ENCODE measurements at regions not wholly inside any gene's neighbourhood (a gene's known extent, or its start where the extent isn't known, plus 50 kb on each side); places are given as distances from the start of the nearest gene placed in this dataset.

- H3K27me3 Mint-ChIP-seq (ENCODE audit: low read depth): peaks cover 19% of the 10 kb centered on the region
- no peaks in the 10 kb centered on the region for H3K36me3 Mint-ChIP-seq (ENCODE audit: low read depth)
- intact Hi-C loops (cut with micrococcal nuclease): no loop called here
- H3K4me3 Mint-ChIP-seq: no peak overlapping the region
- peaks cover 14% of the 10 kb centered on the region for H3K4me1 Mint-ChIP-seq (ENCODE audit: low read depth)
- H3K9me3 Mint-ChIP-seq: peaks cover under 1% of the 10 kb centered on the region
- H3K27ac Mint-ChIP-seq: no peak overlapping the region
- CTCF ChIA-PET: interaction anchor here (1.1 kb wide), 1 partner anchor 79 kb away, joined by 4 read pairs; no protein-coding TSS in a partner anchor
- no peak for DNase-seq
These were observed 1340.9 kb downstream of the TBC1D22A start for GRCh38 chr22:48103126-48103875.

DNA sequence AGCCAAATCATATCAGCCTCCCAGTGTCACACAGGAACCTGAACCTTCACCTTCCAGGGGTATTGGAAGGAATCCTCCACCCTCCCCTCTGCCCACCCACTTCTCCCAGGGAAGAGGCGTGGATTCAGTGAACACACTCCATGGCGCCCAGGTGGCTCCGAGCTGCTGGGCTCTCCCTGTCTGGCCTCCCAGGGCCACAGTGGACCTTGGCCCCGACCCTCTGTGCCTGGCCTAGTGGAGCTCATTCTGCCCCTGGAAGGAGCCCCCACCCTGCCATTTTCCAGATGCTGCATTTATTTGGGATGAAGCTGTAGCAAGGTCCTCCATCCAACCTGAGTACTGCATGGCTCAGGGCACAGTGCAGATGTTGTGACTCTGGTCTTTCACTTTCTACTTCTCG is 1340.1 kb downstream of the TBC1D22A start:
- peaks cover 21% of the 10 kb centered on the region for H3K4me1 Mint-ChIP-seq (ENCODE audit: low read depth)
- H3K4me3 Mint-ChIP-seq: no peak overlapping the region
- CTCF ChIA-PET: interaction anchor here (1.1 kb wide), 1 partner anchor 79 kb away, joined by 4 read pairs; no protein-coding TSS in a partner anchor

DNA sequence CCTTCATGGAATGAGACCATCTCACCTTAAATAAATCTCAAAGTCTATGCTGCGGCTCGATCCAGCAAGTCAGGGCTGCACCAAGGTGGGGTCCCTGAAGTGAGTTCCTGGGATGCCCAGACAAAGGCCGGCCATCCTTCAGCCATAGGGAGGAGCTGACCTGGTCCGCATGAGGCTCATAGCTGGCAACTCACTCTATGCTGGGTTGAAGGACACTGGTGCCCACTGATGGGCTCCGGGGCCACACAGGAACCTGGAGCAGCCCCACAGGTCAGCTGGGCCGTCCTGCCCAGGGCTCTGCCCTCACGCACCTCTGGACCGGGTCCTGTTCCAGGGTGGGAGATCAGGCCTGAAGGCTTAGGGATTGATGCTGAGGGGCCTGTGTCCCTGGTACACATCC is 1339.3 kb downstream of the TBC1D22A start:
- Mint-ChIP-seq H3K4me1 (ENCODE audit: low read depth) (peaks cover 25% of the 10 kb centered on the region), H3K27ac (no peak overlapping the region), H3K4me3 (no peak overlapping the region), H3K27me3 (ENCODE audit: low read depth) (peaks cover 17% of the 10 kb centered on the region), H3K36me3 (ENCODE audit: low read depth) (no peaks in the 10 kb centered on the region), H3K9me3 (no peaks in the 10 kb centered on the region)
- intact Hi-C loops (cut with micrococcal nuclease): no loop called here
- DNase-seq: no peak
- CTCF ChIA-PET: no interaction called here

More for the DNA sequence above, 1340.1 kb downstream of the TBC1D22A start:
- no peaks in the 10 kb centered on the region for H3K9me3 Mint-ChIP-seq
- intact Hi-C loops (cut with micrococcal nuclease): no loop called here
- no peaks in the 10 kb centered on the region for H3K36me3 Mint-ChIP-seq (ENCODE audit: low read depth)
- H3K27ac Mint-ChIP-seq: no peak overlapping the region
- no peak for DNase-seq
- H3K27me3 Mint-ChIP-seq (ENCODE audit: low read depth): peaks cover 19% of the 10 kb centered on the region

DNA sequence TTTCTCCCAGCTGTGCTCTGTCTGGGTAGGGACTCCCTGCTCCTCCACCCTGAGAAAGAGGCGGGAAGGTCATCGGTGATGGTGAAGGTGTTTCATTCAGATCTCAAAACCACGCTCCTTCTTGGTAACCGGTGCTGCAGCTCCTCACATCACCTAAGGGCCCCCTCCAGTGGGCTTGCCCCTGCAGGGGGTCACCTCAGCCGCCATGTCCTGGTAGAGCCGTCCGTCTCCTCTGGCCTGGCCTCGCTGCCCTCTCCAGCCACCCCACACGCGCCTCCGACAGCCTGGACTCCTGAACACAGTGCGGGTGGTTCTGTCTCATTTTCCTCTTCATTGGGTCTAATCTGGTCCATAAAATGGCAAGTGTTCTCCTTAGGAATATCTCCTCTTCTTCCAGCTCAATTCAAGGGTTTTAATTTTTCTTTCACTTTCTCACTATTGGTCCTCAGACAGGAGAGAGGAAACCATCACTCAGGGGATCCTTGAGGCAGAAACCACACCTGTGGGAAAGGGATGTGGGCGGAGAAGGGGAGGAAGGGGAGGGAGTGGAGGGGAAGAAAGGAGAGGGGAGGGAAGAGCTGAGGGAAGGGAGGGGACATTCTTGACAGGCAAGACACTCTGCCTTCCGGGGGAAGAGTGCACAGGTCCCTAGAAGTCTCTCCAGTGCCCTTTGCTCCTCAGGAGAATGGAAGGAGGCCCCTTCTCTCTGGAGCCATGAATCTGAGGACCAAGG is 1338.4 kb downstream of the TBC1D22A start:
- peaks cover 14% of the 10 kb centered on the region for H3K27me3 Mint-ChIP-seq (ENCODE audit: low read depth)
- H3K4me1 Mint-ChIP-seq (ENCODE audit: low read depth): peaks cover 25% of the 10 kb centered on the region
- intact Hi-C loops (cut with micrococcal nuclease): no loop called here
- no peak for DNase-seq
- no peaks in the 10 kb centered on the region for H3K36me3 Mint-ChIP-seq (ENCODE audit: low read depth)
- H3K4me3 Mint-ChIP-seq: no peak overlapping the region
- H3K27ac Mint-ChIP-seq: no peak overlapping the region
- CTCF ChIA-PET: no interaction called here
- H3K9me3 Mint-ChIP-seq: no peaks in the 10 kb centered on the region

GRCh38 chr22:48099671-48100070 is 1337.2 kb downstream of the TBC1D22A start:
- H3K4me3 Mint-ChIP-seq: no peak overlapping the region
- no peak for DNase-seq
- CTCF ChIA-PET: no interaction called here
- peaks cover 25% of the 10 kb centered on the region for H3K4me1 Mint-ChIP-seq (ENCODE audit: low read depth)
- H3K27ac Mint-ChIP-seq: no peak overlapping the region
- H3K27me3 Mint-ChIP-seq (ENCODE audit: low read depth): peaks cover 10% of the 10 kb centered on the region
- H3K9me3 Mint-ChIP-seq: no peaks in the 10 kb centered on the region
- H3K36me3 Mint-ChIP-seq (ENCODE audit: low read depth): no peaks in the 10 kb centered on the region
- intact Hi-C loops (cut with micrococcal nuclease): no loop called here

DNA sequence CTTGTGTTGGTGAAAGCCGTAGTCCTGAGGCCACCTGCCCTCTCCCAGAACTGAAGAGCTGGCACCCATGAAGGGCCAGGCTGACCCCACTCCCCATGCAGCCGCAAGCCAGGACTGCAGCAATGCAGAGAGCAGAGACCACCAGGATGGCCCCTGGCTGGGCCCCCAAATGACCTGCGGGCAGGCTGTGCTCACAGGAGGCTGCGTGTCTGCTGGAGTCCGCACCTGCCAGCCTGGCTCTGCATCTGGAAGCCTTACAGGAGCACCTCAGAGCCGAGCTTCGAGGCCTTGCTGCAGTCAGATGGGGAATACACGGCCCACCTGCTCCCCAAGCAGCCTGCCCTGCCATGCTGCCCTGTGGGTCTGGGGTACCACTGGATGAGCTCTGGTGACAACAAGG is 1336.8 kb downstream of the TBC1D22A start:
- intact Hi-C loops (cut with micrococcal nuclease): no loop called here
- no peak for DNase-seq
- H3K27me3 Mint-ChIP-seq (ENCODE audit: low read depth): peaks cover 10% of the 10 kb centered on the region
- H3K4me1 Mint-ChIP-seq (ENCODE audit: low read depth): peaks cover 25% of the 10 kb centered on the region
- H3K9me3 Mint-ChIP-seq: no peaks in the 10 kb centered on the region
- H3K27ac Mint-ChIP-seq: no peak overlapping the region
- H3K4me3 Mint-ChIP-seq: no peak overlapping the region
- CTCF ChIA-PET: no interaction called here
- H3K36me3 Mint-ChIP-seq (ENCODE audit: low read depth): no peaks in the 10 kb centered on the region

GRCh38 chr22:48098921-48099245 is 1336.4 kb downstream of the TBC1D22A start:
- Mint-ChIP-seq H3K9me3 (no peaks in the 10 kb centered on the region), H3K4me3 (no peak overlapping the region), H3K4me1 (ENCODE audit: low read depth) (peaks cover 25% of the 10 kb centered on the region), H3K27me3 (ENCODE audit: low read depth) (peaks cover 8% of the 10 kb centered on the region), H3K27ac (no peak overlapping the region), H3K36me3 (ENCODE audit: low read depth) (no peaks in the 10 kb centered on the region)
- no peak for DNase-seq
- CTCF ChIA-PET: no interaction called here
- intact Hi-C loops (cut with micrococcal nuclease): no loop called here

DNA sequence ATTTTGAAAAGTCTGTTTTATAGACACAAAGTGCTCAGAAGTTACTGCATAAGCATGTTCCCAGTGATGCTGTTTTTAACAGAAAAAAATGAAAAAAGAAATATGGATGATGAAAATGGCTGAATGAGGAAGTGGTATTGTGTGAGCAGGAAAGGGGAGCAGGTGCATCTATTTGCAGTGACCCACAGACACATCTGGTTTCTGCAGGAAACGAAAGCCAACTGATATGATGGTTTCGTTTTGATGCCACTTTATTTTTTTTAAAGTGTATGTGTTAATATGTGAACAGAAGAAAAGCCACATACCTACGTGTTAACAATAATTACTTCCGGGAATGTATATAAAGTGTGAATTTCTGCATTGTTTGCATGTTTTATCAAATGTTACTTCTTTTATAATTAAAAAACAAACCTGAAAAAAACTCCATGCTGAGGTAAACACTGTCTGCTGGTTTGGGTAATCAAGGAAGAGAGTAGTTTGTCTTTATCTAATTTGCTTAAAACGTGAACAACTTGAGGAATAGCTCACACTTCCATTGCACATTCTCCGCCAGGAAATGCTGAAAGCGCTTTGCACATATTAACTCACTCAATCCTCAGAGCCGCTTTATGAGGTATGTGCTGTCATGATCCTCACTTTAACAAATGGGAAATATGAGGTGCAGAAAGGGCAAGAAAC is 1335.9 kb downstream of the TBC1D22A start:
- Mint-ChIP-seq H3K9me3 (no peaks in the 10 kb centered on the region), H3K36me3 (ENCODE audit: low read depth) (no peaks in the 10 kb centered on the region), H3K4me1 (ENCODE audit: low read depth) (peaks cover 25% of the 10 kb centered on the region), H3K27ac (peak overlapping the region; percentile 41), H3K4me3 (no peak overlapping the region), H3K27me3 (ENCODE audit: low read depth) (peaks cover 6% of the 10 kb centered on the region)
- intact Hi-C loops (cut with micrococcal nuclease): no loop called here
- CTCF ChIA-PET: no interaction called here
- peak; percentile 39 for DNase-seq

DNA sequence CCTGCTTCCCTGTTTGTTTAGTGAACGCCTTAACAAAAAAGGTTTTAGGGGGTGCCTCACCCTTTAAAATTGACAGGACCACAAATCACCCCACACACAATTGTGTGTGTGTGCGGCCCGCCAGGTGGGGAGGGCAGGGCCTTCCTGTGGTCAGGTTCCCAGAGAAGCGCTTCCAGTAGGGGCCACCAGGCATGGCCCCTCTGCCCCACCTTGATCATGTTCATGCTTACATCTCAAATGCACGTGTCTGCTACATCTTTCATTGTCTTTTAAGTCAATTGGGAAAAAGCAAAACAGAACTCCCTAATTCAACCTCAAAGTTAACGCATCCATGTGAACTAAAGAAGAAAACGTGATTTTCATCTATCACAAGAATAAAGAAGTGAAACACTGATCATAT is 1335.3 kb downstream of the TBC1D22A start:
- Mint-ChIP-seq H3K4me3 (no peak overlapping the region), H3K36me3 (ENCODE audit: low read depth) (no peaks in the 10 kb centered on the region), H3K27me3 (ENCODE audit: low read depth) (peaks cover 6% of the 10 kb centered on the region), H3K27ac (peak overlapping the region; percentile 41), H3K4me1 (ENCODE audit: low read depth) (peaks cover 25% of the 10 kb centered on the region), H3K9me3 (no peaks in the 10 kb centered on the region)
- DNase-seq: no peak
- intact Hi-C loops (cut with micrococcal nuclease): no loop called here
- CTCF ChIA-PET: no interaction called here

GRCh38 chr22:48096851-48097665 is 1334.6 kb downstream of the TBC1D22A start:
- no peak overlapping the region for H3K4me3 Mint-ChIP-seq
- H3K9me3 Mint-ChIP-seq: no peaks in the 10 kb centered on the region
- CTCF ChIA-PET: no interaction called here
- peaks cover 5% of the 10 kb centered on the region for H3K27me3 Mint-ChIP-seq (ENCODE audit: low read depth)
- peaks cover 25% of the 10 kb centered on the region for H3K4me1 Mint-ChIP-seq (ENCODE audit: low read depth)
- no peak overlapping the region for H3K27ac Mint-ChIP-seq
- intact Hi-C loops (cut with micrococcal nuclease): no loop called here
- no peak for DNase-seq
- no peaks in the 10 kb centered on the region for H3K36me3 Mint-ChIP-seq (ENCODE audit: low read depth)

DNA sequence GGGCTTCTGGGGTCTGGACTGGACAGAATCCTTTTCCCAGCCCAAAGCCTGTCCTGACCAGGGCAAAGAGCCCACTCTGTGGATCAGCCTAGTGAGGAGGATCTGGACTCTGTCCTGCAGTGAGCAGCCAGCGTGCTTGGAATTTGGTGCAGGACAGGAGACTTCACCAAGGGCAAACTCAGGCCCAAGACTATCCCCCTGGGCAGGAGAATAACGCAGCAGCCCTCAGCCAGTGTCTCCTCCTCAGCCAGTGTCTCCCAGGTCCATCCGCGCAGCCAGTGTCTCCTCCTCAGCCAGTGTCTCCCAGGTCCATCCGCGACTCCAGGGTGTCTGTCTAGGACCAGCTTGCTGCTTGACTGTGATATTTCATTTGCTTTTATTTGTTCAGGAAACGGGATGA is 1334.0 kb downstream of the TBC1D22A start:
- intact Hi-C loops (cut with micrococcal nuclease): no loop called here
- CTCF ChIA-PET: no interaction called here
- DNase-seq: no peak
- Mint-ChIP-seq H3K9me3 (no peaks in the 10 kb centered on the region), H3K27ac (no peak overlapping the region), H3K4me1 (ENCODE audit: low read depth) (peaks cover 25% of the 10 kb centered on the region), H3K36me3 (ENCODE audit: low read depth) (no peaks in the 10 kb centered on the region), H3K27me3 (ENCODE audit: low read depth) (peaks cover 5% of the 10 kb centered on the region), H3K4me3 (no peak overlapping the region)

- intact Hi-C loops (cut with micrococcal nuclease): no loop called here
- no peaks in the 10 kb centered on the region for H3K36me3 Mint-ChIP-seq (ENCODE audit: low read depth)
- no peak for DNase-seq
- H3K4me1 Mint-ChIP-seq (ENCODE audit: low read depth): peaks cover 17% of the 10 kb centered on the region
- CTCF ChIA-PET: no interaction called here
- H3K27ac Mint-ChIP-seq: no peak overlapping the region
- no peaks in the 10 kb centered on the region for H3K9me3 Mint-ChIP-seq
- H3K4me3 Mint-ChIP-seq: no peak overlapping the region
- H3K27me3 Mint-ChIP-seq (ENCODE audit: low read depth): peaks cover 3% of the 10 kb centered on the region
These were observed 1331.5 kb downstream of the TBC1D22A start for GRCh38 chr22:48093981-48094380.

All from activated naive CD4-positive, alpha-beta T cell treated with anti-CD3 and anti-CD28 coated beads for 36 hours (primary cell).